22Rv1 (cell line): ENCODE measurements at regions not wholly inside any gene's neighbourhood (a gene's known extent, or its start where the extent isn't known, plus 50 kb on each side); places are given as distances from the start of the nearest gene placed in this dataset.

ENCODE experiments used
- CTCF ChIP-seq: fragments of 450-650 bp; IDR thresholded peaks from 2 replicates; pipeline ENCODE4 v1.5.1; 2017; ENCODE audit warnings: mild to moderate bottlenecking
- ZFX ChIP-seq: fragments of 450-650 bp; IDR thresholded peaks from 2 replicates; pipeline ENCODE4 v1.6.1; 2017; ENCODE audit warnings: antibody characterized with exemption, borderline replicate concordance

GRCh38 chr3:194806991-194807630, 121.4 kb downstream of the FAM43A start:
- TF ChIP-seq ZFX, result no peak
- TF ChIP-seq CTCF, result no peak
